Panc1 (cell line): ENCODE measurements at regions not wholly inside any gene's neighbourhood (a gene's known extent, or its start where the extent isn't known, plus 50 kb on each side); places are given as distances from the start of the nearest gene placed in this dataset.

Experiments used
- CTCF ChIP-seq: fragments of 450-650 bp; IDR thresholded peaks from 2 replicates; pipeline ENCODE4 v1.5.1; 2017; ENCODE audit warnings: mild to moderate bottlenecking
- POLR2AphosphoS5 ChIP-seq: IDR thresholded peaks from 2 replicates; pipeline ENCODE4 v1.6.1; 2012; ENCODE audit warnings: mild to moderate bottlenecking, low read depth, low read length, moderate library complexity
- REST ChIP-seq, 2 experiments: IDR thresholded peaks; 2 replicates each; pipeline ENCODE4 v1.6.1; 2011 to 2012; ENCODE audit warnings: low read depth in 2 of 2, control low read depth in 1 of 2, low read length in 1 of 2, mild to moderate bottlenecking in 1 of 2, moderate library complexity in 1 of 2; ENCODE audit not compliant: insufficient read depth in 1 of 2
- SIN3A ChIP-seq: IDR thresholded peaks from 2 replicates; pipeline ENCODE4 v1.6.1; 2012; ENCODE audit warnings: low read depth, mild to moderate bottlenecking, low read length, moderate library complexity, borderline replicate concordance; ENCODE audit not compliant: insufficient read depth
- TCF7L2 ChIP-seq: IDR thresholded peaks from 2 replicates; pipeline ENCODE4 v1.6.1; 2011; ENCODE audit warnings: mild to moderate bottlenecking, low read depth, low read length, inconsistent platforms

- no peak for TF ChIP-seq CTCF
- no peak for TF ChIP-seq TCF7L2
- no peak for TF ChIP-seq SIN3A
- no peak for TF ChIP-seq REST (IDR thresholded peaks at IDR 0.05; ENCODE audit: insufficient read depth in 1 of 2, low read depth in 2 of 2, low read length in 1 of 2)
- no peak for TF ChIP-seq POLR2AphosphoS5
Measured at GRCh38 chr3:193989186-193989585, 146.8 kb upstream of the HES1 start.
